ENCODE measurements at regions not wholly inside any gene's neighbourhood (a gene's known extent, or its start where the extent isn't known, plus 50 kb on each side); places are given as distances from the start of the nearest gene placed in this dataset.
"Not testable (repeated sequence)": the region's sequence is repeated elsewhere in the genome, so short reads cannot be mapped to it uniquely, and the experiment has no call there.

- Histone ChIP-seq H3K36me3 (ENCODE audit: insufficient read depth, low read length) (no peaks in the 10 kb centered on the region), H3K79me2 (ENCODE audit: insufficient read depth, low read length) (no peaks in the 10 kb centered on the region), H3K9me3 (ENCODE audit: insufficient read depth, low read depth, low read length) (peaks cover 3% of the 10 kb centered on the region), H3K27me3 (ENCODE audit: insufficient read depth, low read length) (no peaks in the 10 kb centered on the region), H2AFZ (ENCODE audit: low read depth, low read length) (no peak overlapping the region), H4K20me1 (ENCODE audit: insufficient read depth, low read length) (no peaks in the 10 kb centered on the region), H3K27ac (ENCODE audit: low read depth, low read length) (no peak overlapping the region), H3K4me1 (ENCODE audit: insufficient read depth, low read length) (no peaks in the 10 kb centered on the region), H3K9ac (ENCODE audit: low read length) (no peak overlapping the region), H3K4me2 (ENCODE audit: low read length) (no peak overlapping the region), H3K4me3 (ENCODE audit: insufficient read depth, low read depth, low read length) (no peak overlapping the region)
- FAIRE-seq: no peak
- Mint-ChIP-seq H3K9me3 (ENCODE audit: unreplicated experiment) (peaks cover 6% of the 10 kb centered on the region), H3K36me3 (ENCODE audit: low read depth, unreplicated experiment) (no peaks in the 10 kb centered on the region), H3K27me3 (ENCODE audit: low read depth, unreplicated experiment) (no peaks in the 10 kb centered on the region), H3K4me1 (ENCODE audit: low read depth, unreplicated experiment) (no peaks in the 10 kb centered on the region), H3K27ac (ENCODE audit: unreplicated experiment) (no peak overlapping the region), H3K4me3 (ENCODE audit: unreplicated experiment) (no peak overlapping the region)
- TF ChIP-seq CTCF (IDR thresholded peaks at IDR 0.05; ENCODE audit: insufficient read depth, low read depth, low read length) (no peak), EZH2 (IDR thresholded peaks at IDR 0.05; ENCODE audit: insufficient read depth, low read length) (no peak)
- DNase-seq (ENCODE audit: low read depth): no peak
Observed at GRCh38 chr10:37015498-37015897, 109.9 kb upstream of the ANKRD30A start.

GRCh38 chr10:37010741-37011140 lies 114.7 kb upstream of the ANKRD30A start:
- Histone ChIP-seq H3K9me3 (ENCODE audit: insufficient read depth, low read depth, low read length) (no peaks in the 10 kb centered on the region), H3K27ac (ENCODE audit: low read depth, low read length) (no peak overlapping the region), H2AFZ (ENCODE audit: low read depth, low read length) (no peak overlapping the region), H3K36me3 (ENCODE audit: insufficient read depth, low read length) (no peaks in the 10 kb centered on the region), H3K9ac (ENCODE audit: low read length) (no peak overlapping the region), H4K20me1 (ENCODE audit: insufficient read depth, low read length) (no peaks in the 10 kb centered on the region), H3K27me3 (ENCODE audit: insufficient read depth, low read length) (no peaks in the 10 kb centered on the region), H3K79me2 (ENCODE audit: insufficient read depth, low read length) (no peaks in the 10 kb centered on the region), H3K4me3 (ENCODE audit: insufficient read depth, low read depth, low read length) (no peak overlapping the region), H3K4me2 (ENCODE audit: low read length) (no peak overlapping the region), H3K4me1 (ENCODE audit: insufficient read depth, low read length) (no peaks in the 10 kb centered on the region)
- no peaks in the 10 kb centered on the region for H3K4me1 Mint-ChIP-seq (ENCODE audit: low read depth, unreplicated experiment)
- H3K4me3 Mint-ChIP-seq (ENCODE audit: unreplicated experiment): no peak overlapping the region
- no peaks in the 10 kb centered on the region for H3K36me3 Mint-ChIP-seq (ENCODE audit: low read depth, unreplicated experiment)
- FAIRE-seq: no peak
- peaks cover 4% of the 10 kb centered on the region for H3K9me3 Mint-ChIP-seq (ENCODE audit: unreplicated experiment)
- no peak overlapping the region for H3K27ac Mint-ChIP-seq (ENCODE audit: unreplicated experiment)
- TF ChIP-seq EZH2 (IDR thresholded peaks at IDR 0.05; ENCODE audit: insufficient read depth, low read length): no peak
- TF ChIP-seq CTCF (IDR thresholded peaks at IDR 0.05; ENCODE audit: insufficient read depth, low read depth, low read length): no peak
- no peaks in the 10 kb centered on the region for H3K27me3 Mint-ChIP-seq (ENCODE audit: low read depth, unreplicated experiment)
- no peak for DNase-seq (ENCODE audit: low read depth)

- not testable (repeated sequence) for H3K36me3 Mint-ChIP-seq (ENCODE audit: low read depth, unreplicated experiment); H3K4me3 Mint-ChIP-seq (ENCODE audit: unreplicated experiment); H3K4me1 ChIP-seq (ENCODE audit: insufficient read depth, low read length); H3K9me3 Mint-ChIP-seq (ENCODE audit: unreplicated experiment); H3K9ac ChIP-seq (ENCODE audit: low read length); H3K9me3 ChIP-seq (ENCODE audit: insufficient read depth, low read depth, low read length); H3K27me3 Mint-ChIP-seq (ENCODE audit: low read depth, unreplicated experiment); H3K4me2 ChIP-seq (ENCODE audit: low read length); DNase-seq (ENCODE audit: low read depth); H3K36me3 ChIP-seq (ENCODE audit: insufficient read depth, low read length); H3K27ac ChIP-seq (ENCODE audit: low read depth, low read length); FAIRE-seq; H3K27ac Mint-ChIP-seq (ENCODE audit: unreplicated experiment); H3K27me3 ChIP-seq (ENCODE audit: insufficient read depth, low read length); H3K4me3 ChIP-seq (ENCODE audit: insufficient read depth, low read depth, low read length); H3K4me1 Mint-ChIP-seq (ENCODE audit: low read depth, unreplicated experiment); H2AFZ ChIP-seq (ENCODE audit: low read depth, low read length); H4K20me1 ChIP-seq (ENCODE audit: insufficient read depth, low read length); H3K79me2 ChIP-seq (ENCODE audit: insufficient read depth, low read length)
Observed at GRCh38 chr10:37008276-37008675, 117.1 kb upstream of the ANKRD30A start.

Measured in astrocyte (in vitro differentiated cells and primary cell).